GM19468 (cell line): ENCODE measurements at regions not wholly inside any gene's neighbourhood (a gene's known extent, or its start where the extent isn't known, plus 50 kb on each side); places are given as distances from the start of the nearest gene placed in this dataset.
"Not testable (repeated sequence)": the region's sequence is repeated elsewhere in the genome, so short reads cannot be mapped to it uniquely, and the experiment has no call there.

Source experiments
- ATAC-seq: cut with Tn5 transposase; IDR thresholded peaks from one replicate; pipeline ENCODE4 v1.9.1; 2021; ENCODE audit warnings: mild to moderate bottlenecking, moderate library complexity, moderate number of reproducible peaks; ENCODE audit not compliant: unreplicated experiment; ENCODE audit errors: extremely low read depth

DNA sequence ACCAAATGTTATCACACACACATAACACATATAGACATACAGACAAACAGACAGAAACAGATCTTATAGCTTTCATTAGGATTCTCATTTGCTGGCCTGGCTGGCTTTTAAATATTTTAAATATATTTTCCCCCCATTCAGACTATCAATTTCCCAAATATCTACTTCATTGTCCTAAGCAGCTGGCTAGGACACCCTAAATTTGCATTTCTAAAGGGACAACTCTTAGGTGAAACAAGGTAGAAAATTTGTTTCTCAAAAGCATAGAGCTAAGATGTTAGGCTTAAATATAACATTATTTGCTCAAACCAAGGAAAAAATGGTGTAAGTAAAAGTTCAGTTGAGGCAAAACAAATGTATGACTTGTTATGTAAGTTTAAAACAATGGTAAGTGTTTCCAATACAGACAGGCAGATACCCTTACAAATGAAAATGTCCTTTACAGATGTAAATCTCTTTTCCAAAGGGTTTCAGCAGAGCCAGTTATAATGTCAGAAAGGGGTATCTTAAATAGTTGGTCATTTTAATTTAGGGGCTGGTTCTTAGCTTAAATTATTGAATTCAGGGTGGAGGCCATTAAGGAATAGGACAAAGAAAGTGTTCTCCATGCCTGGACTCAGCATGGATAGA is 522.8 kb downstream of the DMRTA1 start:
- no peak for ATAC-seq

DNA sequence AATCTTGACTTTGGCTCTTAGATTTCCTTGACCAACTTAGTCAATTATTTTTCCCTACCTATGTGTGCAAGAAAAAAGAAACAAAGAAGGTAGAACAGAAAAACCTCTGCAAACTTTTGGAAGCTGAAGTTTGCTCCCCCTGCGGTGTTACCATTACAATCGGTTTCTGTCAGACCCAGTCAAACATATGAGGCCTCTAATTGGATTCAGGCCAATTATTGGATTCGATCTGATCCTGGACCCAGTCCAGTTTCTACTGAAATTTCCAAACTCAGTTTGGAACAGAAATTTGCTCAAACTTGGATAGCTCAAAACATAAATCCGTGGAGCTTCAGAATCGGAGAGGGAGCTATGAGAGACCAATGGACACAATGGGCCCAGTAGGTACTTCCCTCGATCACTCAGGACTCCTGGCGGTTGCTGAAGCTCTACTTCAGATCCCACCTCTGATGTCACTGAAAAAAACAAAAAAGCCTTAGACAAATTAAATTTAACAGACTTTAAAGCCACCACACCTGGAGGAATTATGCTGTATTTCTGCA is 523.9 kb downstream of the DMRTA1 start:
- ATAC-seq: no peak

DNA sequence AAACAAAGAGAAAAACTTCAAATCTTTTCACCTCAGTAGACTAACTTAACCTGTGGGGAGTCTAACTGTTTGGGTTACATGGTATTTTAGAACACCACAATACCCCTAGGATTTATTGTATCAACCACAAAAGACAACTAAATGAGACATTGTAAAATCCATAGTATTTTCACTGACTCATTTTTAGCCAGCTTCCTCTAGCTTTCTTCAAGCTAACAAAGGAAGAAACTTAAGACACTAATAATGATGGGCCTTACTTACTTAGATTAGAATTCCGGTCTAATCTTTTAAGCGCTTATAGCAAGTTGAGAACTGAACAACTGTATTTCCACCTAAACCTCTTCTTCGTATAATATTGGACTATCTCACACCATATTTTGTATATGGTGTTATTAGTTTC is 529.3 kb downstream of the DMRTA1 start:
- ATAC-seq: no peak

DNA sequence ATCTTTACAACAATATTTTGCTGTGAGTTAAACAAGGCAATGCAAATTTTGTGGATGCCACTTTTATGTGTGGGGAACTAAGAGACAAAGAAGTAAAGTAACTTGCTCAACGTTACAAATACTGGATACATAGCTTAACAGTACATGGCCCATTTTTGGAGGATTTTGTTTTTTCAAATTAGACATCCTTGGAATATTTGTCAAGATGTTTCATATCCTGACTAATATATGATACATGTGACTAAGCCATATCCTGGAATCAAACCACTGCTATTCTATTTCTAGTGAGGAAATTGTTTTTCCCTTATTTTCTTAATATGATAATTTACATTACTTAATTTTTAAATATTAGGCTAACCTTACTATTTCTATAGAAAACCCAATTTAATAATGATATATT is 529.8 kb downstream of the DMRTA1 start:
- ATAC-seq: no peak

DNA sequence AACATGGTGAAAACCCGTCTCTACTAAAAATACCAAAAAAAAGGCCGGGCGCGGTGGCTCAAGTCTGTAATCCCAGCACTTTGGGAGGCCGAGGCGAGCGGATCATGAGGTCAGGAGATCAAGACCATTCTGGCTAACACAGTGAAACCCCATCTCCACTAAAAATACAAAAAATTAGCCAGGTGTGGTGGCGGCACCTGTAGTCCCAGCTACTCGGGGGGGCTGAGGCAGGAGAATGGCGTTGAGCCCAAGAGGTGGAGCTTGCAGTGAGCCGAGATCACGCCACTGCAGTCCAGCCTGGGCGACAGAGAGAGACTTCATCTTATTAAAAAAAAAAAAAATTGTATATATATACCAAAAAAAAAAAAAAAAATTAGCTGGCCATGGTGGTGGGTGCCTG is 533.8 kb downstream of the DMRTA1 start:
- ATAC-seq: not testable (repeated sequence)

DNA sequence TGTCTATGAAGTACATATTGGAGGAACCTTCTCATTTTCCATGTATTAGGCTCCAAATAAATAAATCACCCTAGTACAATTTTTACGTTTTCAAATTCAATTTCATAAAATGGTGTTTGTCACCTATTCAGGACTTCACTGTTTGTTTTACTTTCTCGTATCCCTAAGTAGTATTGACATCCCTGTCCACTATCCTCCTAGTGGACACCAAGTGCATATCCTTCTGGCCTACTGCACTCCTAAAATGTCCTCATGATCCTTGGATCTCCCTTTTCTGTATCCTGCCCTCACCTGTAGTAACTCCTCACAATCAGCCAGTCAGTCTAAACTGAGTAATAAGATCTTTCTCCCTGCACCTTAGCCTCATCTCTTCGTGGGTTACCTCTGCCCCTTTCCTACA is 539.9 kb downstream of the DMRTA1 start:
- no peak for ATAC-seq

DNA sequence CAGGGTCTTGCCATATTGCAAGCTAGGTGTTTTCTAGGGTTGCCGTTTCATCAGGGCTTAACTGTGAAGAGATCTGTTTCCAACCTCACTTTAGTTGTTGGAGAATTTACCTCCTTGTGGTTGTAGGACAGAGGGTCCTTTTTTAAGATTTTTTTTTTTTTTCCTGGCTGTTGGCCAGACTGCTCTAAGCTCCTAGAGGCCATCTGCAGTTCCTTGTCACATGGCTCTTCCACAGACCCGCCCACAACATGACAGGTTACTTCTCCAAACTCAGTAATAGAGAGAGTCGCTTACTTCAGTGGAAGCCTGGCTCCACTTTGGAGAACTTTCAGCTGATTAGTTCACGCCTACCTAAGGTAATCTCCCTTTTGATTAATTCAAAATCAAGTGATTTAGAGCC is 543.7 kb downstream of the DMRTA1 start:
- ATAC-seq: no peak

DNA sequence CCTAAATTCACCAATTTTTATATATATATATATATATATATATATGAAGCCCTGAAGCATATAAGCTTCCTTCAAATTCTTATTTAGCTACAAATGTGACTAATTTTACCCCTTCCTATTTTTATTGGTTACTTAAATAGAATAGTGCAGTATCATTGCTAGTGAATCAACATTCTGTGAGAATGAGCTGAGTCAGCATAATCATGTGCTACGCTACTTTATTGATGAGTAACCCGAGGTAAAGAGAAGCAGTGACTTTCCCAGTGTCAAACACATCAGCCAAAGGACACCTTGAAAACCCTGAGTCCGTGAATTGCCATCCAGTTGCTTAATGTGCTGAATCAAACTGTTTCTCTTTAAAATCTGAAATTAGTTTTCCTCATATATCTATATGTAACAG is 546.2 kb downstream of the DMRTA1 start:
- no peak for ATAC-seq

DNA sequence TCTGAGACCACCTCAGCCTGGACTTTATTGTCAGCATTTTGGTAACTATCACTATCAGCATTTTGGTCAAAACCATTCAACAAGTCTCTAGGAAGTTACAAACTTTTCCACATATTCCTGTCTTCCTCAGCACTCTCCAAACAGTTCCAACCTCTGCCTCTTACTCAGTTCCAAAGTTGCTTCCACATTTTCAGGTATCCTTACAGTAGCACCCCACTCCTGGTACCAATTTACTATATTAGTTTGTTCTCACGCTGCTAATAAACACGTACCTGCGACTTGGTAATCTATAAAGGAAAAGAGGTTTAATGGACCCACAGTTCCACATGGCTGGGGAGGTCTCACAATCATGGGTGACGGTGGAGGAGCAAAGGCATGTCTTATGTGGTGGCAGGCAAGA is 551.3 kb downstream of the DMRTA1 start:
- ATAC-seq: no peak

DNA sequence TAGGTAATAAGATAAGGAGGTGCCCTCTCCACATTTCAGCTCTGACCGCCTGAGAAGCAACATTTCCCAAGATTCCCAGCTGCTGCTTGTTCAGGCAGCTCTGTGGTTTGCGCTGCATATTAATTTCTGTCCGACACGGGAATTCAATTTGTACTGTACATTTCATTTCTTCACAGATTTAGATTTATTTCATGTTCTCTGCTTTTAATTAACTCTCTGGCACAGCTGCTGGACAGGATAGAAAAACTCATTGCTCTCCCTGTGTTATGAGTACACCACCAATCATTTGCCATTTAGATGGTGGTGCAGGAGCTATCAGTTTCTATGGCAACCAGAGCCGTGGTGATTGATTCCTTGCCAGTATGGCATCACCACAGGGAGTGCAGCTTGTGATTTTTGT is 558.5 kb downstream of the DMRTA1 start:
- no peak for ATAC-seq

DNA sequence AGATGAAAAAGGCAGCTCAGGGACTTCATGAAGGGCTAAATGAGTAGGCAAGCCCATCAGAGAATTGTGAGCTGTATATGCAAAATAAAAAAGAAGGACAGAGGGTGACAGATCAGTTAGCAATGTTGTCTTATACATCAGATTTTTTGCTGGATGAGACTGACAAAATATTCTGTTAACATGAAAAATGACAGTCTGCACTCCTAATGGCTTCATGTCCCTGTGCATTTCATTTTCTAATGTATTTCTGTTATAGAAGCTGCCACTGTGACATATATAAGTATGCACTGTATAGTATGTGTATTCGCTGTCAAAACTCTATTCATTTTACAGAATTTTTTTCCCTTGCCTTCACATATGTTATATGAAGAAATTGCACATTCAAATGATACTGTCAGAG is 559.5 kb downstream of the DMRTA1 start:
- no peak for ATAC-seq

DNA sequence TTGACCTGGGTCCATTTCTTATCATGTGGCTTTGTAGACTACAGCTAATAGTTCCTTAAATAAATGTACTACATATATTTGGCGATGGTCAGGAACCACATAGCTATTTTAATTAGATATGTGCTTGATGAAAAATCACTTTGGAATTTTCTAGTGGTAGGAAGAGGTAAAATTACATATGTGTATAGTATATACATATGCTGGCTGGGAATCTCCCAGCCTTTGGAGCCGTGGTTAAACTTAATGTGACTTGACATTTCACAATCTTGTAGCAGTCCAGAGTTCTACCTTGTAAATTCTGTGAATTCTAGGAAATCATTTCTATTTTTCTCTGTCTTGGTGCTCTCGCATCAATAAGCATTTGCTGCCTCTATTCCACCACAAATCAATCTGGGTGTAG is 565.0 kb downstream of the DMRTA1 start:
- ATAC-seq: no peak

DNA sequence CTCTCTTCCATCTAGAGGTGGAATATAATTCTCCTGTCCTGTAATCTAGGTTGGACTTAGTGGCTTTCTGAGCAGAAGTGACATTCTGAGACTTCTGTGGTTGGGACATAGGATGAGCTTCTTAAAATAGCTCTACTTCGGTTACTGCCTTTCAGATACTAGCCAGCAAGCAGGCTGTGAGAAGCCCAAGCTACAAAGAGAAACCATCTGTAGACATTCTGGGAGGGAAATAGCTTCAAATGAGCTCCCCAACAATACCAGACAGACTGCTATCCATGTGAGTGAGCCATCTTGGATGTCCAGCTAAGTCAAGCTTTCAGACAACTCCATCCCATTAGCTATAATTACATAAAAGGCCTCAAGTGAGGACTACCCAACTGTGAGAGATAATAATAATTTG is 568.9 kb downstream of the DMRTA1 start:
- ATAC-seq: no peak

DNA sequence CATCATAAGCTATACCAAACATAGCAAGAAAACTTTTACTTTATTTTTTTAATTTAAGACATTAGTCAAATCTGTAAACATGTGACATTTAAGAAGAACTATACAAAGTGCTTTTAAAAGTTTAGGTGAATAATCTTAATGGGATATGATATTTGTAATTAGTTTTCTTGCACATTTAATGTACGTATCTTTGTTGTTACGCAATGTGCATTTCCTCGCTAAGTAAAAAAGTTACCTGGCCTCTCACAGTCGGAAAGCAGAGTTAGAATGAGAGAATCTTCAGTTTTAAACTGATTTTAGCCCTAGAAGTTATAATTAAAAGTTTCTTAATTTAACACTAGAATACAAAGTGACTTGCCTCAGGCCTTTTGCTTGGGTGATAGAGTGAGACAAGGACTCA is 589.8 kb downstream of the DMRTA1 start:
- no peak for ATAC-seq

DNA sequence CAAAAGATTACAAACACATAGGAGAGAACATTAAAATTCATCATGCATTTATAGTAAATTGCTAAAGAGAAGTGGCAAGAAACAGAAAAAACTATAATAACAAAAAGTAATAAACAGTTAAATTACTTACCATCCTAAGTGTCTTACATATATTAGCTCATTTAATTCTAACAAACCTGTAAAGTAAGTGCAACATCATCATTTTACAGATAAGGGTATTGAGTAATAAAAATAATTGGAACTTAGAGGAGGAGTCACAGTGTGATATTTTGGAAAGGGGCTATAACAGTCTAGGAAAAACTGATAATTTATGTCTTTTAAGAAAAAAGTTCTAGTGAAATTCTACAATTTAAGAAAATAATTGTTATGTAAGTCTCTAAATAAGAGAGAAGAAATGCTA is 592.8 kb downstream of the DMRTA1 start:
- no peak for ATAC-seq

DNA sequence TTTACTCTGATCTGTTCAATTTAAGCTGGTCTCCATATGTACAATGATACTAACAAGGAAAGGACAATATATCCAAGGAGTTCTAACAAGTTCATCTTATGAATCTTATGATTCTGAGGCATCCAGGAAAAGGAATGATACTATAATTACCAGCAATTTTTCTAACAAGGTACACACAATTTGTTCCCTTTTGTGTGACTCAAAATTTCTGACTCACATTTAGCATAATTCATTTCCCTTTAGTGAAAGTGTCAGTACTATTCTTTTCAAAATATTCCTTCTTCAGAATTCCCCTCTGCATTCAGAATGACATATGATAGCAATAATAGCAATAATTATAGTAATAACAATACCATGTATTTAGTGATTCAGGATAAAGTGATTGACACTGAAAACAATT is 594.8 kb downstream of the DMRTA1 start:
- ATAC-seq: no peak

DNA sequence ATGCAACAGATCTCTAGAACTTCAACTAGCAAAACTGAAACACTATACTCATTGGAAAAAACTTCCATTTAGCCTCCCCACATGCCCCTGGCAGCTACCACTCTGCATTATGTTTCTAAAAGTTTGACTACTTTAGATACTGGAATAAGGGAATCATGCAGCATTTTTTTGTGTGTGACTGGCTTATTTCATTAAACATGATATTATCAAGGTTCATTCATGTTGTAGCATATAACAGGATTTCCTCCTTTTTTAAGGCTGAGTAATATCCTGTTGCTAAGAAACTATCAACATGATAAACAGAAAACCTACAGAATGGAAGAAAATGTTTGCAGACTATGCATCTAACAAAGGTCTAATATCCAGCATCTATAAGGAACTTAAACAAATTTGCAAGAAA is 597.9 kb downstream of the DMRTA1 start:
- no peak for ATAC-seq

DNA sequence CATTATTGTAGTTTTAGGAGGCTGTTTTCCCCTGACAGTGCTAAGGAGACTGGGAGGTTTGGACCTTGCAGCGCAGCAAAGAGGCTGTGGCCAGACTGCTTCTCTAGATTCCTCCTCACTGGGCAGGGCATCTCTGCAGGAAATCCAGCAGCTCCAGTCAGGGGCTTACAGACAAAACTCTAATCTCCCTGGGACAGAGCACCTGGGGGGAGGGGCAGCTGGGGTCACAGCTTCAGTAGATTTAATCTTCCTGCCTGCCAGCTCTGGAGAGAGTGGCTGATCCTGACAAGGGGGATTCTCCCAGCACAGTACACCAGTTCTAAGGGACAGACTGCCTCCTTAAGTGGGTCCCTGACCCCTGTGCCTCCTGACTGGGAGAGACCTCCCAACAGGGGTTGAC is 599.4 kb downstream of the DMRTA1 start:
- not testable (repeated sequence) for ATAC-seq

DNA sequence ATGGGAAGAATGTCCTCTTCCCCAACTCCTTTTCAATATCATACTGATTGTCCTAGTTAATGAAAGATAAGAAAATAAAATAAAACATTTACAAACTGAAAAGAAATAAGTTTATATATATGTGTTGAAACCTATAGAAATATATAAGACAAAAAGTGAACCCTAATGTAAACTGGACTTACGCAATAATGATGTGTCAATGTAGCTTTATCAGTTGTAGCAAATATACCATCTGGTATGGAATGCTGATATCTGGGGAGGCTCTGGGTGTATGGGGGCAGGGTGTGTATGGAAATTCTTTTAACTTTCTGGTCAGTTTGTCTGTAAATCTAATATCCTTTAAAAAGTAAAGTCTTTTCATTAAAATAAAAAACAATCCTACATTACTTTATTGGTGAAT is 603.9 kb downstream of the DMRTA1 start:
- no peak for ATAC-seq

DNA sequence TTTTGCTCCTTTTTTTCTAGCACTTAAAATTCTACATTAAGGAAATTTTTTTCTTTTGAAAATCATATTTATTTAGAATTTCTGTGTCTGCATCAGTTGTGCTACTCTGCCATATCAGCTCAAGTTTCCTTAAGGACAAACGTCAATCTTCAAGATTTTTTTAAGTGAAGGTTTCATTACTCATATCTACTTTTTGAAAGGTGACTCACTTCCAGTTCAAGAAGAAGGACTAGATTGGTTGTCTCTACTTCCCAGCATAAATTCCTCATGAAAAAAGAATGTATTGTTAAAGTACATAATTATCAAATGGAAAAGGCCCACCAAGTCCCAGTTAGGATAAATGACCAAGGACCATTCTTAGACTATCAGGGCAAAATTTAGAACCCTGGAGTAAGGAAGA is 626.5 kb downstream of the DMRTA1 start:
- ATAC-seq: no peak

DNA sequence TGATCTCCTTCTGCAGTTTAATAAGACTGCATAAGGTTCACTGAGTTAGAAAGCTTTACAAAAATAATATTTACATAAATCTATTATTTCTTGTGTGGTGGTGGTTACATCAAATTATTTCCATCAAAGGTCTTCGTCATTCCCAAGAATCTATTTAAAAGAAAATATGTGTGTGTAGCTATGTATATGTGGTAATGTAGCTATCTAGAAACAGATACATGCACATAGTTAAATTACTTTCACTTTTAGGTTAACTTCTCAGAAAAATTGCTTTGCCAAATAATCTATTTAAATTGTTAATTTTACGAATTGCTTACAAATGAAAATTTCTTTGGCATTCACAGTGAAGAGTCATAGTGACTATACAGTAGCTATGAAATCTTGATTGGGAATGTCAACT is 633.2 kb downstream of the DMRTA1 start:
- no peak for ATAC-seq

DNA sequence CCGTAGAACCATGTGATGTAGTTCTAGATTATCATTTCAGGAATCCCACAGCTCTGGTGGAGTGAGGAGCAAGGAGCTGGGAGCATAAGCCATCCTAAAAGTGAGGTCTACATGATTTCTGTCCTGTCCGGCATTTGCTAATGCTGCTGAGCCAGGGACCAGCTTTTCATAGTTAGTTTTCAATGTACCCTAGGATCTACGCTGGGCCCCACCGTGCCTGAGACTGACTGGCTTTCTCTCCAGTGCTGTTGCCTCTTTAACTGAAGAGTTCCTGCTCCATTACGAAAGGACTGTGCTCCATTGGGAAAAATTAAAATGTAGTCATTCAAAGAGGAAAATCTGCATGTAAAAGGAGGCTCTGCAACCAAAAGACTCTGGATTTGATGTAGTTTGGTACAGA is 634.8 kb downstream of the DMRTA1 start:
- no peak for ATAC-seq

DNA sequence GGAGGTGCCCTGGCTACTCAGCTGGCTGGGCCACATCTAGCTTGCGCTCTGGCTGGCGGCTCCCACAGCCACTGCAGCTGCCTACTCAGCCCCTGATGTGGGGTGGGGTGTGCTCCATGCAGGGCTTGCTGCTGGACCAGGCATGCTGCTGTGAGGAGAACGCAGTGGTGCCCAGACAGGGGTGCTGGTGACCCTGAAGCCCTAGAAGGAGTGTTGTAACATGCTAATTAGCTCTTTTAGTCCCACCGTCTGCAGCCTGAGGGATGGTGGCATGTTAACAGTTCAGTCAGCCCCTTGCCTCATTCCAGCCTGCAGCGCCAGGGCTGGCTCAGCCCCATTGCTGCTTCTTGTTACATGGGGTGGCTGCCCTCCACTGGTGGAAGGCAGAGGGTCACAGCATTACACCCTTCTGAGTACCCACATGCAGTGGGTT is 642.3 kb downstream of the DMRTA1 start:
- no peak for ATAC-seq
